ENCODE measurements at regions not wholly inside any gene's neighbourhood (a gene's known extent, or its start where the extent isn't known, plus 50 kb on each side); places are given as distances from the start of the nearest gene placed in this dataset.

DNA sequence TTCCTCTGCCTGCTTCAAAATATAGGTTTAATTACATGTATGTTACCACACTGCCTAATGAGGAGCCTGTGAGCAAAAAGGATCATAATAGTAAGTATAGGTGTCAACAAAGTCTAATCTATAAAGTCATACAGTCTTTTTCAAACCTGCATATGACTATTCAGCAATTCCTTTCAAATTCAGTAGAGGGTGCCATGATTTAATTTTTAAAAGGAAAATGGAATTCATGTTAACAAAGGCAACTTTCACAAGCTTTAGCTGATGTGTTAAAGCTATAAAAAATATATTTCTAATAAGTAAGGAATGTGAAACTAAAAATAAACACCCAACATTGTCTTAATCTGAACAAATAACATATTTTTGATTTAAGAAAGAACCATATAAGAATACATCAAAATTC is 52.1 kb downstream of the MPP7 start:
- Histone ChIP-seq H3K27ac (ENCODE audit: low read length) (no peak overlapping the region), H3K4me3 (ENCODE audit: low read length) (no peak overlapping the region), H3K4me2 (ENCODE audit: low read length) (no peak overlapping the region), H3K36me3 (replicated peaks; ENCODE audit: low read depth, low read length) (no peaks in the 10 kb centered on the region), H2AFZ (ENCODE audit: low read depth, low read length) (no peak overlapping the region), H3K9me3 (ENCODE audit: insufficient read depth, low read length) (no peaks in the 10 kb centered on the region), H3K79me2 (ENCODE audit: low read length) (no peaks in the 10 kb centered on the region), H3K9ac (ENCODE audit: low read length) (no peak overlapping the region), H4K20me1 (ENCODE audit: insufficient read depth, low read length) (no peaks in the 10 kb centered on the region), H3K4me1 (ENCODE audit: low read length) (no peaks in the 10 kb centered on the region), H3K27me3 (ENCODE audit: low read depth, low read length) (no peaks in the 10 kb centered on the region)
- TF ChIP-seq, protein P1, sequence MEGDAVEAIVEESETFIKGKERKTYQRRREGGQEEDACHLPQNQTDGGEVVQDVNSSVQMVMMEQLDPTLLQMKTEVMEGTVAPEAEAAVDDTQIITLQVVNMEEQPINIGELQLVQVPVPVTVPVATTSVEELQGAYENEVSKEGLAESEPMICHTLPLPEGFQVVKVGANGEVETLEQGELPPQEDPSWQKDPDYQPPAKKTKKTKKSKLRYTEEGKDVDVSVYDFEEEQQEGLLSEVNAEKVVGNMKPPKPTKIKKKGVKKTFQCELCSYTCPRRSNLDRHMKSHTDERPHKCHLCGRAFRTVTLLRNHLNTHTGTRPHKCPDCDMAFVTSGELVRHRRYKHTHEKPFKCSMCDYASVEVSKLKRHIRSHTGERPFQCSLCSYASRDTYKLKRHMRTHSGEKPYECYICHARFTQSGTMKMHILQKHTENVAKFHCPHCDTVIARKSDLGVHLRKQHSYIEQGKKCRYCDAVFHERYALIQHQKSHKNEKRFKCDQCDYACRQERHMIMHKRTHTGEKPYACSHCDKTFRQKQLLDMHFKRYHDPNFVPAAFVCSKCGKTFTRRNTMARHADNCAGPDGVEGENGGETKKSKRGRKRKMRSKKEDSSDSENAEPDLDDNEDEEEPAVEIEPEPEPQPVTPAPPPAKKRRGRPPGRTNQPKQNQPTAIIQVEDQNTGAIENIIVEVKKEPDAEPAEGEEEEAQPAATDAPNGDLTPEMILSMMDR (IDR thresholded peaks at IDR 0.05; ENCODE audit: low read depth, low read length) = peak; percentile 53
- no peak for TF ChIP-seq EZH2phosphoT487 (IDR thresholded peaks at IDR 0.05; ENCODE audit: low read depth)

GRCh38 chr10:28250358-28250757 is 52.5 kb downstream of the MPP7 start:
- no peak overlapping the region for H2AFZ ChIP-seq (ENCODE audit: low read depth, low read length)
- H3K9me3 ChIP-seq (ENCODE audit: insufficient read depth, low read length) = no peaks in the 10 kb centered on the region
- H4K20me1 ChIP-seq (ENCODE audit: insufficient read depth, low read length) = no peaks in the 10 kb centered on the region
- no peaks in the 10 kb centered on the region for H3K36me3 ChIP-seq (replicated peaks; ENCODE audit: low read depth, low read length)
- no peak overlapping the region for H3K4me3 ChIP-seq (ENCODE audit: low read length)
- H3K4me2 ChIP-seq (ENCODE audit: low read length) = no peak overlapping the region
- TF ChIP-seq EZH2phosphoT487 (IDR thresholded peaks at IDR 0.05; ENCODE audit: low read depth) = no peak
- TF ChIP-seq, protein P1 (IDR thresholded peaks at IDR 0.05; ENCODE audit: low read depth, low read length) = no peak
- no peaks in the 10 kb centered on the region for H3K79me2 ChIP-seq (ENCODE audit: low read length)
- no peaks in the 10 kb centered on the region for H3K4me1 ChIP-seq (ENCODE audit: low read length)
- no peaks in the 10 kb centered on the region for H3K27me3 ChIP-seq (ENCODE audit: low read depth, low read length)
- no peak overlapping the region for H3K9ac ChIP-seq (ENCODE audit: low read length)
- H3K27ac ChIP-seq (ENCODE audit: low read length) = no peak overlapping the region

GRCh38 chr10:28249512-28249911 is 53.4 kb downstream of the MPP7 start:
- Histone ChIP-seq H3K4me2 (ENCODE audit: low read length) (no peak overlapping the region), H3K4me3 (ENCODE audit: low read length) (no peak overlapping the region), H3K9ac (ENCODE audit: low read length) (no peak overlapping the region), H3K4me1 (ENCODE audit: low read length) (no peaks in the 10 kb centered on the region), H3K27ac (ENCODE audit: low read length) (no peak overlapping the region), H3K79me2 (ENCODE audit: low read length) (no peaks in the 10 kb centered on the region), H4K20me1 (ENCODE audit: insufficient read depth, low read length) (no peaks in the 10 kb centered on the region), H2AFZ (ENCODE audit: low read depth, low read length) (no peak overlapping the region), H3K9me3 (ENCODE audit: insufficient read depth, low read length) (no peaks in the 10 kb centered on the region), H3K27me3 (ENCODE audit: low read depth, low read length) (no peaks in the 10 kb centered on the region), H3K36me3 (replicated peaks; ENCODE audit: low read depth, low read length) (no peaks in the 10 kb centered on the region)
- no peak for TF ChIP-seq EZH2phosphoT487 (IDR thresholded peaks at IDR 0.05; ENCODE audit: low read depth)
- TF ChIP-seq, protein P1 (IDR thresholded peaks at IDR 0.05; ENCODE audit: low read depth, low read length) = no peak

DNA sequence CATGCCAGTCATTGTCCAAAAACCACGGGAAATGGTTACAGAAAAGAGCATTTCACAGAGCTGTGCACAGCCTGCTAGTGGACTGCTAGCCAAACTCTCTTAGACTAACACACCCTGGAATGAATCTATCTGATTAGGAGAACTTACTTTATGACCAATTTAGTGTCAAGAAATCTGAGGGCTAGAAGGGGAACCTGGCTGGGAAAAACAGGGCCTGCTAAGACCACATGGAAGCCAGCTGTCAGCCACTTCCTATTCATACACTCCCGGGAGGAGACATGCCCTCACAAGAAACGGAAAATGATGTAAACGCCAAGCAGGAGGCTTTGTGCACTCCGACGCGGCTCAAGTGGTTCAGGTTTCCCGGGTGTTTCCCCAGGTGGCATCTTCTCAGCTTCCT is 54.8 kb downstream of the MPP7 start:
- H3K27me3 ChIP-seq (ENCODE audit: low read depth, low read length) = no peaks in the 10 kb centered on the region
- no peak overlapping the region for H3K27ac ChIP-seq (ENCODE audit: low read length)
- H3K9ac ChIP-seq (ENCODE audit: low read length) = no peak overlapping the region
- H3K36me3 ChIP-seq (replicated peaks; ENCODE audit: low read depth, low read length) = no peaks in the 10 kb centered on the region
- TF ChIP-seq, protein P1 (IDR thresholded peaks at IDR 0.05; ENCODE audit: low read depth, low read length) = no peak
- no peak for TF ChIP-seq EZH2phosphoT487 (IDR thresholded peaks at IDR 0.05; ENCODE audit: low read depth)
- no peak overlapping the region for H3K4me2 ChIP-seq (ENCODE audit: low read length)
- H3K4me1 ChIP-seq (ENCODE audit: low read length) = no peaks in the 10 kb centered on the region
- no peaks in the 10 kb centered on the region for H3K79me2 ChIP-seq (ENCODE audit: low read length)
- no peaks in the 10 kb centered on the region for H3K9me3 ChIP-seq (ENCODE audit: insufficient read depth, low read length)
- no peak overlapping the region for H2AFZ ChIP-seq (ENCODE audit: low read depth, low read length)
- no peak overlapping the region for H3K4me3 ChIP-seq (ENCODE audit: low read length)
- H4K20me1 ChIP-seq (ENCODE audit: insufficient read depth, low read length) = no peaks in the 10 kb centered on the region
